Thymus (tissue), 11 donors: ENCODE measurements at regions not wholly inside any gene's neighbourhood (a gene's known extent, or its start where the extent isn't known, plus 50 kb on each side); places are given as distances from the start of the nearest gene placed in this dataset.

Experiments used
- DNase-seq, 9 donors: peaks; one replicate each; pipeline ENCODE4 v3.0.0-alpha.2; 2013; ENCODE audit warnings: low spot score in 9 of 9, low read depth in 6 of 9, missing footprints in 1 of 9
- H3K27ac ChIP-seq, 2 donors: one replicate each; pipeline ENCODE4 v1.5.1; 2013; ENCODE audit warnings: control low read depth in 1 of 2, low read depth in 1 of 2, low read length in 1 of 2, mild to moderate bottlenecking in 1 of 2, moderate library complexity in 1 of 2
- H3K27me3 ChIP-seq, 2 donors: one replicate each; pipeline ENCODE4 v1.5.1; 2013; ENCODE audit warnings: low read length in 1 of 2; ENCODE audit not compliant: control insufficient read depth in 2 of 2, insufficient read depth in 1 of 2
- H3K36me3 ChIP-seq, 2 donors: one replicate each; pipeline ENCODE4 v1.5.1; 2013; ENCODE audit warnings: low read length in 1 of 2, mild to moderate bottlenecking in 1 of 2, moderate library complexity in 1 of 2; ENCODE audit not compliant: control insufficient read depth in 2 of 2, insufficient read depth in 2 of 2
- H3K4me1 ChIP-seq, 2 donors: one replicate each; pipeline ENCODE4 v1.5.1; 2013; ENCODE audit warnings: low read length in 2 of 2; ENCODE audit not compliant: control insufficient read depth in 2 of 2, insufficient read depth in 2 of 2
- H3K4me3 ChIP-seq, 2 donors: one replicate each; pipeline ENCODE4 v1.5.1; 2013; ENCODE audit warnings: low read length in 2 of 2, control low read depth in 1 of 2, mild to moderate bottlenecking in 1 of 2
- H3K9me3 ChIP-seq, 2 donors: one replicate each; pipeline ENCODE4 v1.5.1; 2013; ENCODE audit warnings: low read length in 1 of 2, mild to moderate bottlenecking in 1 of 2; ENCODE audit not compliant: control insufficient read depth in 2 of 2, insufficient read depth in 1 of 2
- WGBS: extraction: QIAGEN DNeasy Blood & Tissue Kit; methylation state at CpG from one replicate; pipeline ENCODE4 v1.1.7; 2013; 5-methylcytosine and 5-hydroxymethylcytosine counted together
- donor health status: healthy.

DNA sequence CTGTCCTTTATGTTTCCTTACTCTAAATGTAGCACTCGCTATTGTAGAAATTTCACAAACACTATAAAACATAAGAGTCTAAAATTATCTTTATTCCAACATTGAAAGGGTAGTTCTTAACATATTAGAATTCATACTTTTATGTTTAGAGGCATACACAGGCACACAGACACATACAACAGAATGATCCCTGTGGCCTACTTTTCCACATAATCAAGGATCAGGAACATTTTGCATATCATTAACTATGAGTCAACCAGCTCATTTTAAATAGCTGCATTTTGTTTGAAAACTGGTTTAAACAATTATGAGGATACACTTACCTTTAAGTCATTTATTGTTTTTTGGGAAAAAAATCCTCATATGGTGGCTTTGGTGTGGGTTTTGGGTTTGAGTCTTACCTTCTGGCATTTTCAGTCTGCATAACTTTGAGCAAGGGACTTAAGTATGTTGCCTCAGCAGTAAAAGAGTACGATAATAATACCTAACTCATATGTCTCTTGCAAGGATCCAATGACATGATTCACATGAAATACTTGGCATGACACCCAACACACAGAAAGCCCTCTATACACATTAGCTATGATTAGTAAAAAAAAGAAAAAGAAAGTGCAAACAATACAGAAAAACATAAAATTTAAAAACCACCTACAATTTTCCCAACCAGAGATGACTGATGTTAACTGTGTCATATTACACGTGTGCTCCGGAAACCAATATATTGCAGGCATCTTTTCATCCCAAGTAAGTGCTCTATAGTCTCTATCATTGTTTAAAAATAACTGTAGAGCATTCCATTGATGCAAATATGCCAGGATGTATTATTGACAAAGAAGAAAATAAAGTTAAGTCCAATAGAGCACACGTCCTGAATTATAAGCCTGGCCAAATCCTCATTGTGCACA lies 213.1 kb upstream of the ADAMTS9 start:
- H3K4me1 ChIP-seq = no peaks in the 10 kb centered on the region
- WGBS = 91% methylated on average over 5 of the region's 5 CpGs
- H3K27me3 ChIP-seq = no peaks in the 10 kb centered on the region
- no peak for DNase-seq
- no peaks in the 10 kb centered on the region for H3K36me3 ChIP-seq
- H3K4me3 ChIP-seq = no peak overlapping the region
- no peaks in the 10 kb centered on the region for H3K9me3 ChIP-seq
- H3K27ac ChIP-seq = no peak overlapping the region

DNA sequence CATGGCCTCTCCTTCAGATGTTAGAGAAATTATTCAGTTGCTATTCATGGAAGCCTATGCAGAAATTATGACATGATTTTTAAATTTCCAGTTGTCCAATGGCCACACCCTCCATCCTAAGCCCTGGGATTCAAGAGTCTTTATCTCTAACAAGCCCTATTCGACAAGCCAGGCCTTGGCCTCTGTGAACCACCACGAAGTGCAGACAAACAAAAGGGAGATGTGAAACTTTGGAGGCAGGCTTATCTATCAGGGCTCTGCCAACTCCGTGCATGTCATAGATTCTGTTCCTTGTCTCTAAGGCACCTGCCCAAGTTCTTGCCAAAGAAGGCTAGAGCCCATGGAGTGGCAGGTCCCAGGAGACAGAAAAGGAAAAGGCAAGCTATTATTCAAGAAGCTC lies 212.4 kb upstream of the ADAMTS9 start:
- Histone ChIP-seq H3K4me3 (no peak overlapping the region), H3K27ac (no peak overlapping the region), H3K4me1 (no peaks in the 10 kb centered on the region), H3K27me3 (no peaks in the 10 kb centered on the region), H3K36me3 (no peaks in the 10 kb centered on the region), H3K9me3 (no peaks in the 10 kb centered on the region)
- WGBS = 88% methylated on average over 3 of the region's 3 CpGs
- DNase-seq = no peak

DNA sequence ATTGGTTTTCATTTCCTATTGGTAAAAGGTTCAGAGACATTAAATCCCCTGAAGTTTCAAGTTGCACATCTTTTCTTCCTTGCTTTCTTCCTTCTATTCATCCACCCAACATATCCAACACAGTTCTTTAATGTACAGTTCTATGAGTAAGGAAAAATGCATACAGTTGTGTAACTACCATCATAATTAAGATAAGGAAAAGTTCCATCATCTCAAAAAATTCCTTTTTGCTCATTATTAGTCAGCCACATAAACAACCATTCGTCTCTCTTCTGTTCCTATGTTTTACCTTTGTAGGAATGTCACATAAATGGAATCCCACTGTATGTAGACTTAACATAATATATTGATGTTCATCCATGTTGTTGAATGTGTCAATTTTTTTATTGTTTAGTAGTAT lies 211.1 kb upstream of the ADAMTS9 start:
- WGBS = 93% methylated on average over 1 of the region's 1 CpG
- Histone ChIP-seq H3K9me3 (no peaks in the 10 kb centered on the region), H3K27me3 (no peaks in the 10 kb centered on the region), H3K4me3 (no peak overlapping the region), H3K36me3 (no peaks in the 10 kb centered on the region), H3K27ac (no peak overlapping the region), H3K4me1 (no peaks in the 10 kb centered on the region)
- DNase-seq = no peak

DNA sequence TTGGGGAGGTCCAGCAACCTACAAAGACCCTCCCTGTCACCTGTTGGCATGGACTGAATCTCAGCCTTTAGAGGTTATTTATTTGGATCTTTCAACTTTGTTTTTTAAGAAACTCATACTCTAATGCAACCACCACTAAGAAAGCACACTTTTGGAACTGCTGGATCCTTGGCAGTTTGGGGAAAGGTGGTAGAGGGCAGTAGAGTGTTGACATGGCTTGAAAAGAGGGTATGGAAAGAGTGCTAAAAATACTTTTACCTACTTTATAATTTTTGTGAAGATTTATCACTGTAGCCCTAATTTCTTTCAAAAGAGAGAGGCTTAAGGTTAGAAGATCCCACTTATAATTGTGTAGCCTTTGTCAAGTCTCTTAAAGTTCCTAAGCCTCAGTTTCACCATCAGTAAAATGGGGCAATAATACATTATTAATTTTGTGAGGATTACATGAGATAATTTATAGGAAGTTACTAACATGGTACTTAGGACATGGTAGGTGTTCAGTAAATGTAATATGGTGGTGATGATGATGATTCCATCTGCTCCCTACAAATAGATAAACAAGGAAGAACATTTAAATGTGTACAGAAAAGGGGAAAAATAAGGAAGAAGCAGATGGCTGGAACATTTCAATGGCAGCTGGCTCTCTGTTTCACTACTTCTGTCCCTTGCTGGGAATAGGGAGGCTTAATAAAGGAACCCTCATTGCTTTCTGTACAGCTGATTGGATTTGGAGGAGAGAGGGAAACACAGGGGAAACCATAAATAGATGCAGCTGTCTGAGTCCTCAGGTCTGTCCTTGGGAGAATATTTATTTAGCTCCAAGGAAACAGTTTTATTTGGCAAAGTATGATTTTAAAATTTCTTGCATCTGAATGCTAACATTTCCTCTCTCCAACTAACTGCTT lies 208.4 kb upstream of the ADAMTS9 start:
- no peak for DNase-seq
- Histone ChIP-seq H3K9me3 (no peaks in the 10 kb centered on the region), H3K27me3 (no peaks in the 10 kb centered on the region), H3K4me1 (no peaks in the 10 kb centered on the region), H3K36me3 (no peaks in the 10 kb centered on the region), H3K27ac (no peak overlapping the region), H3K4me3 (no peak overlapping the region)

DNA sequence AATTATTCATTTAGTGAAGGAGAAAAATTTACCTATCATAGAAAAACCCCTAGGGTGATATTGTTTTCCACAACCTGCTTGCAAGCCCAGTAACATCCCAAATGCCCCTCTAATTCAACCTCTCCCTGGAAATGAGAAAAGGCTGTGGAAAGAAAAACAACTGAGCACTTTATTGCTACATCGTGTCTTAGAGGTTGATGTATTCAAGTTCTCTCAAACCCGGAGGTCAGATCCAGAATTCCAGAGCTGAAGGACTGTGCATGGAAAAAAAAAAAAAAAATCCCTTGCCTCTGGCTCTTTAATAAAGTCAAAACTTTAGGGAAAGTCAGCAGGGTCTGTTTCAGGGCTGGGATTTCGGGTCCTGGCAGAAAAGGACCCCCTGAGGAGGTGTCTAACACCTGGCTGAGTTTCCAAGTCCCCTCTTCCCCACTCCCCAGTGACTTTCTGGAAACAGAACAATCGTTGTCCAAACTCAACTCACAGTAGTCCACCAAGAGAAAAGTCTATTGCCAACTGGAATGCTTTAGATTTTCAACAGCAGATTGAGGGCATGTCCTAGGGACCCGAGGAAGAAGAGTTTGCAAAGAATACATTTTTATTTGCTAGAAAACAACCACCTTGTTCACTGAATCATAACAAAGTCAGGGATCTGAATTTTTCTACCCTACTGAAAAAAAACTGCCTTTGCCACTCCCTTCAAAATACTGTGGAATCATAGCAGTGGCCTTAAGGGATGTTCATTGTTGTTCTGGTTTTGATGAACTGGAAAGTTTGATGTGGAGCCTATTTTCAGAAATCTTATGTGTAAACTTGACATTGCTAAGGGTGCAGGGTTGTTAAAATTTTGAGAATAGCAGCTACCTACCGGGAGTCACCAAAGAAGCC lies 207.5 kb upstream of the ADAMTS9 start:
- Histone ChIP-seq H3K4me3 (no peak overlapping the region), H3K27me3 (no peaks in the 10 kb centered on the region), H3K27ac (no peak overlapping the region), H3K4me1 (no peaks in the 10 kb centered on the region), H3K36me3 (no peaks in the 10 kb centered on the region), H3K9me3 (no peaks in the 10 kb centered on the region)
- no peak for DNase-seq
- WGBS = 85% methylated on average over 6 of the region's 6 CpGs

DNA sequence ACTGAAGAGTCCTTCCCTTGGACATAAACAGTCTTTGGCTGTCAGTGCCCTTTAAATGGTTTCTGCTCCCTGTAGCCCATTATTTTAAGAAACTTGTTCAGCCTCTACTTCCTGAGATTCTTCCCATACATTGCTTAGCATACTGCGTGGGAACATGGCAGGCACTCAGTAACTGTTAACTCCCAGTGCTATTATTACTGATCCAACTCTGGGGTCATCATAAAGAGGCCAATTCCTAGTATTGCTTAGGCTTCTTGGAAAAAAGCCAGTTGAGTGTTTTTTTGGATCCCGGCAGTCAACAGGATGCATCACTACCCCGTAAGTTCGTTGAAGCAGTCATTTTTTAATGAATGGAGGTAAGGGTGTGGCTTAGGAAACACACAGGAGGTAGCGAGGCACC lies 206.2 kb upstream of the ADAMTS9 start:
- H3K4me3 ChIP-seq = no peak overlapping the region
- WGBS = 93% methylated on average over 5 of the region's 5 CpGs
- DNase-seq = no peak
- no peaks in the 10 kb centered on the region for H3K9me3 ChIP-seq
- H3K27me3 ChIP-seq = no peaks in the 10 kb centered on the region
- no peaks in the 10 kb centered on the region for H3K4me1 ChIP-seq
- no peaks in the 10 kb centered on the region for H3K36me3 ChIP-seq
- no peak overlapping the region for H3K27ac ChIP-seq

DNA sequence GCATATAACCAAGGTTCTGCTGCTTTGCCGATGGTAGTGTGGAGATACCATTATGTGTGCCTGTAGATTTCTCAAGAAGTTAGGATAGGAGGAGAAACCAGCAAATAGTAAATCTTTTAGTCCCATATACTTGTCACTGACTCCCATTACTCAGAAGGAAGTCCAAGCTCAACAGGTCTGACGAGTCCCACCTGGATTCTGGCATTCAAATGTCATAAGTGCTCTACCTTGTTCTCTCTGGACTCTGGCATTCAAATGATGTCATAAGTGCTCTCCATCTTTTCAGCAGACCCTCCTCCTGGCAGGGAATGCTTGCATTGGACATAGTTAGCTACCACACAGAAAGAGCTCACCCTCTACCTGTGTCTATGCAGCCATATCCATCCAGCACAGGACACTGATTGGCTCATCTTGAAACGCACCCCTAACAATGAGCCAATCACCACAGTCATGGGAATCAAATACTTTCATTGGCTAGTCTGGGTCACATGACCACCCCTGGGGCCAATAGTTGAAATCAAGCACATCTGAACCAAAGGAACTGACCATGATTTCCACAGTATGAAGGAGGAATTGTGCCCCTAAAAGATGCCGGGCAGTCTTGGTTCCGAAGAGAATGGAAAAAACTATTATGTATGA lies 205.0 kb upstream of the ADAMTS9 start:
- DNase-seq = no peak
- Histone ChIP-seq H3K27ac (no peak overlapping the region), H3K36me3 (no peaks in the 10 kb centered on the region), H3K4me1 (no peaks in the 10 kb centered on the region), H3K27me3 (no peaks in the 10 kb centered on the region), H3K9me3 (no peaks in the 10 kb centered on the region), H3K4me3 (no peak overlapping the region)
- 94% methylated on average over 5 of the region's 5 CpGs for WGBS

DNA sequence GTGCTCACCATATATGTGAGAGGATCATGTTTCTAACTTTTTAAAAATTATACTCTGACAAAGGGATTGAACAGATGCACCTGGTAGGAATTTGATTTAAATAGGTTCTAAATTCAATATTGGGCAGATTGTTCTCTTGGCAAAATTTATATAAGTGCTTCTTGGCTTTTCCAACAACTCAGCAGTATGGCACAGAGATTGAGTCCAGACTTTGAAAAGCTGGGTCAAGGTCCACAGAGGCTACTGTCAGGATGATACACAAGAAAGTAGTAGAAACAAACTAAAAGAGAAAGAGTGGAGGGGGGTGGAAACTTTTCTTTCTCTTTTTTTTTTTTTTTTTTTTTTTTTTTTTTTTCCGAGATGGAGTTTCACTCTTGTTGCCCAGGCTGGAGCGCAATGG lies 203.2 kb upstream of the ADAMTS9 start:
- Histone ChIP-seq H3K27ac (no peak overlapping the region), H3K4me3 (no peak overlapping the region), H3K27me3 (no peaks in the 10 kb centered on the region), H3K4me1 (no peaks in the 10 kb centered on the region), H3K9me3 (no peaks in the 10 kb centered on the region), H3K36me3 (no peaks in the 10 kb centered on the region)
- DNase-seq = no peak
- 93% methylated on average over 2 of the region's 2 CpGs for WGBS
